HG02884 (cell line): ENCODE measurements at regions not wholly inside any gene's neighbourhood (a gene's known extent, or its start where the extent isn't known, plus 50 kb on each side); places are given as distances from the start of the nearest gene placed in this dataset.
"Not testable (repeated sequence)": the region's sequence is repeated elsewhere in the genome, so short reads cannot be mapped to it uniquely, and the experiment has no call there.

Experiments
- ATAC-seq: cut with Tn5 transposase; IDR thresholded peaks from one replicate; pipeline ENCODE4 v1.9.1; 2021; ENCODE audit warnings: mild to moderate bottlenecking, moderate library complexity; ENCODE audit not compliant: unreplicated experiment

DNA sequence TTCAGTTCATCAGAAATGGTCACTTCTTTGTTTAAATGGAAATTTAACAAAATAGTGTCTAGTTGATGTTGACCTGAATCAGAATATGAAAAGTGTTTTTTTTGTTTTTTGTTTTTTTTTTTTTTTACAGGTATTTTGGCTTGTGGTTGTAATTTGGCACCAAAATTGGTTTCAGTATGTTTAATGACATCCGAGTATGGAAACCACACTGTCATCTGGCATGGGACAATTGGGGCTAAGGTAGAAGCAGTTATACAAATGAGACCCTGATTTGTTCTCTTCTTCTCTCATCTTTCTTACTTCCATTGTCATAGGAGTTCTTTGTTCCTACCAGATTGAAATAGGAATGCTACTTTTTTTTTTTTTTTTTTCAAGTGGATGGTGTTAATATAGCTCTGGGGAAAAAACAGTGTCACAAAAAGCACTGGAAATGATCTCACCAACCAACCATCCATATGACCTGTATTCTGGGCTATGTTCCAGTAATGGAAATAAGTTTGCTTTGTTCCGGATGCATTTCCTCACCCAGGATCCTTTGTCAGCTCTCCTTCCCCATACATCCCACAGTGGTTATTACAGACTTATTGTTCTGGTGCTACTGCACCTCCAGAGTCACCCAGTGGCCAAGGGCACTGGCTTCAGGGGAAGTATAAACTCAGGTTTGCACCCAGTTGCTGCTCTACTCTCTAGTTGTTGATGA, 95.8 kb downstream of the ATXN3L start:
- no peak for ATAC-seq

DNA sequence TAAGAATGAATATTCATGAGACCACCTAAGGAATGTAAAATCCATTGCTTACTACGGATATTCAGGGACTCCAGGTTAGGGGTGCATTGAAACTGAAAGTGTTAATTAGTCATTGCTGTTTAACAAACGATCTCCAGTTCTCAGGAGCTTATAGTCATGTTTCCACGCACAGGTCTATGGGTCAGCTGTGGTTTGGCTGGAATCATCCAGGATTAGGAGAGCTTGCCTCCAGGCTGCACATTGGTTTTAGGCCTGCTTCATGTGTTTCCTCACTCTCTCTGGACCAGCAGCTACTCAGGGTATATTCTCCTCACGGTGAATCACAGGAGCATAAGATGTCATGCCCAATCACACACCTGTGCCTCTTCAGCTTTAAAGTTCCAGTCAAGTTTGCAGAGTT, 98.9 kb downstream of the ATXN3L start:
- no peak for ATAC-seq

DNA sequence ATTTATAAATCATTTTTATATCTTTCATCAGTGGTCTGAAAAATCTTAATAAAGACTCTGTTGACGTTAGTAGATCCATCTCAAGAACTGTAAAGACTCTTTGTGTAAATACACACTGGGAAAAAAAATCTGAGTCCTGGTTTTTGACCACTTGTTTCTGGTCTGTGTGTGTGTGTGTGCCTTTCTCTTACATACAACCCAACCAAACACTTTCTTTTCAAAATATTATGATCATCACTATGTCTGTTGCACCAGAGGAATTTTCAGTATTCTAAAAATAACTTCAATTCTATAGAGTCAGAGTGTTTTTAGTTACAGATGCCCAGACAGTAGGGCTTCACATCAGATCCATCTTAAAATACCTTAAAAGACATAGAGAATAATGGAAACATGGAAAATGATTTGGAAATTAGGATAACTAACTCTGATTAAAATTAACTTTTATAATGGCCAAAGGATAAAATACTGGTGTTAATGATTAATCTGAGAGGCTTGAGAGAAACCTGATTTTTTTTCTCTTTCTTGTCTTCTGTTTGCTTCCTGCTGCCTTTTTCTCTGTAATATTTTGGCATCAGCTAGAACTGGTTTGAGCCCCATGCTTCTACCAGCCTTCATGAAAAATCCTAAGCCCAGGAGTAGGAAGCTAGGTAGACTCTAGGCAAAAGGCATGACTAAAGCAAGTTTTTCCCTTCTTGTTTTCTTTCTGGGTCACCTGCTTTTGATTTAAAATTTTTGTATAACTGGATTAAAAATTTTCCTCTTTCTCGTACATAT, 99.7 kb downstream of the ATXN3L start:
- ATAC-seq: no peak

DNA sequence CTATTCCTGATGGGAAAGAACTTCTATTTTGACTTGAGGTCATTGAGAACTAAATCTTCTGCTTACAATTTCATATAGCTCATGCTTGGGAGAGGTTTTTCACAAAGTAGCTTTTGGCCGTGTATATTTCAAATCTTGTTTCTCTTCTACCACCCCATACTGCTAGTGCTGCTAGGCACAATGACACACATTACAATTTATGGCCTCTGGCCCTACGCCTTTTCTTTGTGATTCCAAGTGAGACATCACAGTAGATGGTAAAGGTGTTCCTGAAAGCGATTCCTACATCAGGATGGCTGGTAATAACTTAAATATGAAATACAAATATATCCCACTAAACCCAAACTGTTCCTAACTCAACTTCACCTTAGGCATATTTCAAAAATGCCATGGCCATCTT, 101.1 kb downstream of the ATXN3L start:
- ATAC-seq: no peak

DNA sequence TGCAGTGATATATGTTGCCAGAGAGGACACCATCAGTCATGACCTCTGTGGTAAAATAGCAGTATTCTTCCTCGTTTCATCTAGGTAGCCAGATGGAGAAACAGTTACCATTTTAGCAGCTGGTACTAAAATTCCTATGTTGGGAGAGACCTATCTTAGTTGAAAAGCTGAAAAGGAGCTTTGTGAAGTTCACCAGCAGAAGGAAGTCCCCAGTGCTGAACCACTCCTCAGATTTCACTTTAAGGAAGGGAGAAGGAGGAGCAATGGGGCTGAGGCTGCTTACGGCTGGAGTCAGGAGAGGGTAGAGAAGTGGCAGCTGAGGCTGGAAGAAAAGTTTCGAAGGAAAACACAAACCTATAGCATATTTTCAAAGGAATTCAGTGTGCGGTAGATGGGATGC, 103.7 kb downstream of the ATXN3L start:
- no peak for ATAC-seq

DNA sequence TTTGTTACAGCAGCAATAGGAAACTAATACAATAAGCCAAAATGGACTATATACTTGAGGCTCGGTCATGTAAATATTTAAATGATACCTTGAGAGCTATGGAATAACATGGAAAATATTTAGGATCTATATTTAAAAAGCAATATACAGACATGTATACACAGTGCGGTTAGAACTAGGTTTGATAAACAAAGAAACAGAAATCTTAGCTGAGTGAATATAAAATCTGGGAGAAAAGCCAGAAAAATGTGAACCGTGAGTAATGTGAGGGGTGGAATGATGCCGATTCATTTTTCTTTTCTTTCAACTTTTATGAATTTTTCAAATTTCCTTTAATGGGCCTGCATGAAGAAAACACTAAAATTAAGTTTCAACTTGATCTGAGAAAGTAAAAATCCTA, 104.1 kb downstream of the ATXN3L start:
- ATAC-seq: no peak

DNA sequence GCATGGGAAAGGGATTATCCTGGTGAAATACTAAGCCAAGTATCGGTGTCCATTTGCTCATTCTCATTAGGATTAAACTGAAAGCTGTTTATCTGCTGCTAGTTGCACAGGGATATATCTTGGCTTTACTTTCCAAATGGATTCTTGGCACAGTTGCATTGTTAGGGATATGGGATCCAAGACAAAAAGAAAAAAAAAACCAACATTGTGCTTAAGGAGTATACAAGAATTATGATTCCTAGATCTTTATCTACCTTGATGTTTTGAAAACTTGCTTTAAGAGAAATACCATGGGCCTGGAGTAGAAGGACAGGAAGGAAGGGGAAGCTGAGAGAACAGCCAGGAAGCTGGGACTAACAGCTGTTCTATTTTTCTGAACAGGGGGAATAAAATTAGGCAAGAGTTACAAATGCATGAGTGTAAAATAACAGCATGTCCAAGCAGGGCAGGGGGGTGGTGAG, 107.6 kb downstream of the ATXN3L start:
- ATAC-seq: no peak

DNA sequence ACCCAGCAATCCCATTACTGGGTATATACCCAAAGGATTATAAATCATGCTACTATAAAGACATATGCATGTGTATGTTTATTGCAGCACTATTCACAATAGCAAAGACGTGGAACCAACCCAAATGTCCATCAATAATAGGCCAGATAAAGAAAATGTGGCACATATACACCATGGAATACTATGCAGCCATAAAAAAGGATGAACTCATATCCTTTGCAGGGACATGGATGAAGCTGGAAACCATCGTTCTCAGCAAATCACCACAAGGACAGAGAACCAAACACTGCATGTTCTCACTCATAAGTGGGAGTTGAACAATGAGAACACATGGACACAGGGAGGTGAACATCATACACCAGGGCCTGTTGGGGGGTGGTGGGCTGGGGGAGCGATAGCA, 109.7 kb downstream of the ATXN3L start:
- ATAC-seq: not testable (repeated sequence)

DNA sequence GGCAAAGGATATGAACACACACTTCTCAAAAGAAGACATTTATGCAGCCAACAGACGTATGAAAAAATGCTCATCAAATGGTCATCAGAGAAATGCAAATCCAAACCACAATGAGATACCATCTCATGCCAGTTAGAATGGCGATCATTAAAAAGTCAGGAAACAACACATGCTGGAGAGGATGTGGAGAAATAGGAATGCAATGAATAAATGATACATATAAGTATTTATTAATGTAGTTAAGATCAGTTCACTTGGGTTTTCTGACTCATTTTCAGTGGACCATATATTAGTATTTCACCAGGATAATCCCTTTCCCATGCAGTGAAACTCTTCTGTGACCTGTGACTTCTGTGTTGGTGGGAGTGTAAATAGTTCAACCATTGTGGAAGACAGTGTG, 110.1 kb downstream of the ATXN3L start:
- not testable (repeated sequence) for ATAC-seq

DNA sequence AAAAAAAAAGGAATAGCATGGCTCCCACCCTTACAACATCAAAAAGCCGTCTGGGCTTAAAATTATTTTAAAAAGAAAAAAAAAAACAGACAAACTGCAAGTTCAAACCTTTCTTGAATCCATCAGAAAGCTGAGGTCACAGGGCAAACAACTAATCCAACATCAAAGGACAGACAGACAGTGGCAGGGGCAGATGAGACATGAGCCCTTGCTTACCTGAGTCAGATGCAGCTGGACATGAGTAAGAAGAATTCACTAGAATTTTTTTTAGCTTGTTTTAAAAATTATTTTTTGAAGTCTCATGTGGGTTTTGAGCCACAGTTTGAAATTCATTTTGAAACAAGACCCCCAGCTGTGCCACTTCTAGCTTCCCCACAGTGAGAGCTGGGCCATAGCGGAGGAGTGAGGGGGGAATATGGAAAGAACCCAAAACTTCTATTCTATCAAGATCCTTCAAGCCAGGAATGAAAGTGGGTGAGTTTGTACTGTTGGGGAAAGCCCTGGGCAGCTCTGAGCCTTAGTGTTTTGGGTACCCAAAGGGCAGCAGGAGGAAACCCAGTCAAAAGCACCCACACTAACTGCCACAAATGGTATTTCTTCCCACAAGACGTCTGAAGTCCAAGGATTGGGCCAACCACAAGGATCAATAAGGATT, 111.4 kb downstream of the ATXN3L start:
- ATAC-seq: no peak

DNA sequence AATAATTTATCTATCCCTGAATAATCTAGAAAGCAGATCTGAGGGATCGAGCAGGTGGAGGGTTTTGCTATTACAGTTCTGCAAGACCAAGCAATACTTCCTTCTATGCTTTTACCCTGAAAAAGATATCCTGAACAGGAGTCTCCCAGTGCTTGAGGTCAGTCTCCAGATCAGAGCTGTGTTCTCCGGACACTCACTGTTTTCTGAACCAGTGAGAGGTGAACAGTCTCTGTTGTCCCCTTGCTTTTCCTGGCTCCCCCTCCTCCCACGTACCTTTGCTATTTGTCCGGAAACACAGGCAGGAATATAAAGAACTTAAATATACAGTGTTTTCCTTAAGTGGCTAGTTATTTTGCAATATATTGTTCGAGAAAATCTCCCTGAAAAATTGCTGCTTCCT, 116.6 kb downstream of the ATXN3L start:
- no peak for ATAC-seq

DNA sequence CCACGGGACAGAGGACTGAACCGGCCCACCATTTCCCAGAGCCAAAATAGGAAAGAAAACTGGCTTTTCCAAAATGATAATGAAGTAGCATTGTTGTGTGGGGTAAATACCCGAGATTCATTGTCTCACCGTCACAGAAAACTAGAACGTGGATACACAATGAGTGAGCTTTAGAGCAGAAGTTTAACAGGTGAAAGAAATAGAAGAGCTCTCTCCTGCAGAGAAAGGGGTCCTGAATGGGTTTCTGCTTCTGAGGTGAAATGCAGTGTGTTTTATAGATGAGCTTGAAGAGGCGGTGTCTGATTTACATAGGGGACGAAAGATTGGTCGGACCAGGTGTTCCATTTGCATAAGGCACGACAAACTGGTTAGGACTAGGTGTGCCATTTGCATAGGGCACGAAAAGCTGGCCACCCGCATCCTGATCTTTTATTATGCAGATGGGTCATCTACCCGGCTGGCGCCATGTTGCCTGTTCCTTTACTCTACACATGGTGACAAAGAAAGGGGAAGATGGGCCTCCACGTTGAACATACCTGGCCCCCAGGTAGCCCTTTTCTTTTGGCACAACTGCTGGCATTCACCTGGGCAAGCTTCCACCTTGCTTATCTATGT, 118.1 kb downstream of the ATXN3L start:
- no peak for ATAC-seq

DNA sequence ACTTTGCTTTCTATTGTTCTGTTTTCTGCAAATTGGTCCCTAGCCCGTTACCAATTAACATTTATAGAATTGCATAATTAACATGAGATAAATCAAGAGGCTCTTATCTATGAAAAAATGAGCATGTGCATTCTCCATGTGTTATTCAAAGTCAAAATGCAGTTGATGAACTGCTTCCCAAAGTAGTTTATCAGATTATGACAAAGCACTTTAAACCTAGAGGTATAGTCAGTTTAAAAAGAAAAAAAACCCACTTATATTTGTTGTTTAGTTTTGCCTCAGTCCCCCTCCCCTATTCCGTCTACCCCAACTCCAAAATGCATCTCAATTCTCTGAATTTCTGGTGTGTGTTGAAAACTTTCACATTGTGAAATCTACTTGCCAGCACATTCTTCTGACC, 119.5 kb downstream of the ATXN3L start:
- no peak for ATAC-seq

DNA sequence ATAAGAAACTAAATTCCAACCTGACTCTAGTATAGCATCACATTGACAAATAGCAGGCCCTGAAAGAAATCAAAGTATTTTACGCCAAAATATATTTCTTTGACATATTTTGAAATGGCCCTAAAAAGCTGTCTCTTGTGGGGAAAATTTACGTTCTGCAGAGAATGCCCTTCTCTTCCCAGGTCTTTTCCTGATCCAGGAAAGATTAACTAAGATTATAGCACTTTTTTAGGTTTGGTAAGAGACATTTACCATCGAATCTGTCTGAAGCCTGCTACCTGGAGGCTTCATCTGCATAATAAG, 121.1 kb downstream of the ATXN3L start:
- ATAC-seq: no peak

DNA sequence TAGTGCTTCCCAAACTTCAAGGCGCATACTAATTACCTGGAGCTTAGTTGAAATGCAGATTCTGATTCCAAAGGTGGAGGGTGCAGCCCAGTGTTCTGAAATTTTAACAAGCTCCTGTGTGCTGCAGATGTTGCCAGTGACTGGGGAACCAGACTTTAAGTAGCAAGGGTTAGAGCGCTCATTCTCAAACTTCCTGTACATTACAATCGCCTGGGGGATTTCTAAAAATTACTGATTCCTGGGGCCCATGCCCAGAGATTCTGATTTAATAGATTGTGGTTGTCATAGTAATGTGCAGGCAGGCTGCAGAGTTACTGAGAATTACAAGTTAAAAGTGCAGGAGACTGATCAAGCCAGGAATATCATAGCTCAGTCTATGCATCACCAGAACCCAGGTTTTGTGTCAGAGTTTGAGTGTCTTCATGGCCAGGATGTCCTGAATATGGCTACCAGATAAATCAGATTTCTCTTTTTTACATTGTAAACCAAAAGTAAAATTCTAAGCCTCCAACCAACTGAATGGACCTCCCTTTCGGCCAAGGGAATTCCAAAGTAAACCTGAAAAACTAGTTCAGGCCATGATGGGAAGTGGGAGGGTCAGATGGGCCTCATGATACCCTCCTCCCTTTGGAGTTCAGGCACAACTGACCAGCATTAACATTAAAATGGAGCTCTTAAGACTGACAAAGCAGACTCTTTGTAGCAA, 121.6 kb downstream of the ATXN3L start:
- ATAC-seq: no peak

DNA sequence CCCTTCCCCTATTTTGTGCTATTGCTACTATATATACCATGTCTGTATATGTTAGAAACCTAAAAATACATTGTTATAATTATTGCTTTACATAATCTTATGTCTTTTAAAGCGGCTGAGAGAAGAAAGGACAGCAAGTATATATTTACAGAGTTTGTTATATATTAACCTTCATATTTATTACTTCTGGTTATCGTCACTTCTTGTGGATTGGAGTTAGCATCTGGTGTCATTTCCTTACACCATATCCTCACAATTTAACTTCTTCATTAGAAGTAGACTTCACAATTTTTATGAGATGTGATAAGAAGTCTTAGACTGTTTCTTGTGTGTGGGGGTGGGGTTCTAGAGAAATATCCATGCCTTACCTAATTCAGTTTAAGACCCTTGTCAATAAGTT, 123.1 kb downstream of the ATXN3L start:
- ATAC-seq: no peak

DNA sequence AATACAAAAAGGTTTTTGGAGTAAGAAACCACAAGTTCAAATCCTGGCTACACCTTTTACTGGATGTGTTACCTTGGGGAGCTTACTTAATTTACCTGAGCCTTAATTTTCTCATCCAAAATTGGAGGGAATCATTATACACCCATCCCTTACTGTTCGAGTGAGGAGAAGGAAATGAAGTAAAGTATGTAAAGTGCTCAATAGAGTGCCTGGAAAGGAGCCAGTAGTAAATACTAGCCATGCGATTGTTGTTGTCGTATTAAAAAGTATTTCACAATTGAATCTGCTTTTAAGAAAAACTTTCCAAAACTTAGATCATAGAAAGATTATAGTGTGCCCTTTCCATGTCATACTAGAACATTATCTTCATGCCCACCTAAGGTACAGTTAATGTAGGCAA, 124.5 kb downstream of the ATXN3L start:
- ATAC-seq: no peak

DNA sequence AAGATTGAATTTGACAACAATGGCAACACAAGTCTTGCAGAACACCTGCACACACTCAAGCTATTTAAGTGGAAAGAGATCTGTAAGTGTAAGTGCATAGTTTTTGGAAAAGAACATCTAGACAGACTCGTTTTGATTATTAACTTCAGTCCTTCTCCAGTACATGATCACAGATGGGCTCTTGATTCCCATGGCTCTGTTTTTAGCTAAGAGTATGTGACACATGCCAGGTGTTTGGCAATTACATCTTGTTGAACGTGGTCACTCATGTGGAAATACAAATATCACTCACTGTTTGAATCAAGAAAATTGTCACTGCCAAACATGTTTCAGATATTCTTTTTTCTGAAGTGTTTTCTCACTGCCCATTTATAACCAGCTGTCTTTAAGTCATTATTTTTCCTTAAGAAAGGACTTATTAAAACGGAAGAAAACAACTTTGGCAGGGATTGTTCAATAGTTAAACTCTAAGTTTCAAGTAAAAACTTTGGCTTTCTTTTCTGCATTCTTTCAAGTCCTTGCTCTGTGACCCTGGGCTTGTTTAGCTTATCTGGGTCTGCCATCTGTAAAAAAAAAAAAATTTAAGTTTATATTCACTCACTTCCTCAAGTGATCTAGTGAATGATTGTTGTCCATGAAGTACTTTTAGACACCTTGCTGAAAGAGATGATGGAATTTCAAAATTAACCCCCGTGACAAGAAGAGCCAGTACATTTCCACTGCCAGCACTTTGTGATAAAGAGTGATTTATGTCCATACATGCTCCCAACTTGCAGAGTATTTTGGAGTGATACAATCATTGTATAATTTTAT, 125.4 kb downstream of the ATXN3L start:
- ATAC-seq: no peak

DNA sequence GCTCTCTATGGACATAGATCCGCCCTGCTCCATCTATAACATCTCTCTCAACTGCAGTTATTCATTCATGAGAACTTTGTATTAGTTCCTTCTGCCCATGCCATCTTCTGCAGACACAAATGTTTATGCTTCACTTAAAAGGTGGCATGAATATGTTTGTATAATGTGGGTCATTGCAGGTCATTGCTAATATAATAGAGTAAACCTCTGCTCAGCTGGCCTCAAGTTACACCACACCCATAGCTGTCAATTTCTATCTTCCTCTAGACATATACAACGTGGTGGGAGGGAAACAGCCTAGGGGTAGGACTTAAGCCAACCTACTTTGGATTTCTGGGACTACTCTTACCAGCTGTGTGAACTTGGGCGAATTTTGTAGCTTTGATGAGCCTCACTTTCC, 129.8 kb downstream of the ATXN3L start:
- no peak for ATAC-seq

DNA sequence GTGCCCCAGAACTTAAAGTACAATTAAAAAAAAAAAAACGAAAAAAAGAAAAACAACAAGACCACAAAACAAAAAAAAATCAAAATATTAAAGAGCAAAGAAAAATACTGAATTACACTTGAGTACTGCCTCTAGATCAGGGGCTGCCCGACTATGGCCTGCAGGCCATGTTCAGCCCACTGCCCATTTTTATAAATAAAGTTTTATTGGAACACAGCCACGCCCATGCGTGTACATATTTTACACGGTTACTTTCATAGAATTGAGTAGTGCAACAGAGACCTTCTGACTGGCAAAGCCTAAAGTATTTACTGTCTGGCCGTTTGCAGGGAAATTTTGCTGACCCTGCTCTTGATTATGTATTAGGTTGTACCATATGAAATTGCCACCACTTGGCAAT, 130.5 kb downstream of the ATXN3L start:
- ATAC-seq: no peak
